ENCODE measurements at regions not wholly inside any gene's neighbourhood (a gene's known extent, or its start where the extent isn't known, plus 50 kb on each side); places are given as distances from the start of the nearest gene placed in this dataset.

GRCh38 chr1:29635501-29636263 lies 399.4 kb downstream of the PTPRU start:
- no peak overlapping the region for H3K4me3 ChIP-seq (ENCODE audit: low read depth, low read length)
- no peak for DNase-seq (ENCODE audit: low read depth)
- TF ChIP-seq MAX (IDR thresholded peaks at IDR 0.05; ENCODE audit: low read depth, low read length): no peak

- TF ChIP-seq CTCF (IDR thresholded peaks at IDR 0.05; ENCODE audit: low read depth, low read length) (no peak), MYC (IDR thresholded peaks at IDR 0.05; ENCODE audit: low read depth, low read length) (no peak), MAX (IDR thresholded peaks at IDR 0.05; ENCODE audit: low read depth, low read length) (no peak), POLR2A (IDR thresholded peaks at IDR 0.05; ENCODE audit: extremely low read depth, insufficient read length) (no peak)
- H3K4me3 ChIP-seq (ENCODE audit: low read depth, low read length): no peak overlapping the region
Observed at GRCh38 chr1:29634746-29635335, 398.5 kb downstream of the PTPRU start.

GRCh38 chr1:29634324-29634723 lies 398.0 kb downstream of the PTPRU start:
- no peak for TF ChIP-seq POLR2A (IDR thresholded peaks at IDR 0.05; ENCODE audit: extremely low read depth, insufficient read length)
- no peak for TF ChIP-seq MYC (IDR thresholded peaks at IDR 0.05; ENCODE audit: low read depth, low read length)
- no peak for TF ChIP-seq MAX (IDR thresholded peaks at IDR 0.05; ENCODE audit: low read depth, low read length)
- TF ChIP-seq CTCF (IDR thresholded peaks at IDR 0.05; ENCODE audit: low read depth, low read length): no peak
- no peak for DNase-seq (ENCODE audit: low read depth)
- no peak overlapping the region for H3K4me3 ChIP-seq (ENCODE audit: low read depth, low read length)

More at GRCh38 chr1:29634746-29635335, 398.5 kb downstream of the PTPRU start:
- no peak for DNase-seq (ENCODE audit: low read depth)

GRCh38 chr1:29633771-29634170 lies 397.4 kb downstream of the PTPRU start:
- DNase-seq (ENCODE audit: low read depth): no peak
- TF ChIP-seq MYC (IDR thresholded peaks at IDR 0.05; ENCODE audit: low read depth, low read length): no peak
- TF ChIP-seq POLR2A (IDR thresholded peaks at IDR 0.05; ENCODE audit: extremely low read depth, insufficient read length): no peak
- TF ChIP-seq MAX (IDR thresholded peaks at IDR 0.05; ENCODE audit: low read depth, low read length): no peak
- no peak for TF ChIP-seq CTCF (IDR thresholded peaks at IDR 0.05; ENCODE audit: low read depth, low read length)
- no peak overlapping the region for H3K4me3 ChIP-seq (ENCODE audit: low read depth, low read length)

- no peak overlapping the region for H3K4me3 ChIP-seq (ENCODE audit: low read depth, low read length)
- no peak for TF ChIP-seq CTCF (IDR thresholded peaks at IDR 0.05; ENCODE audit: low read depth, low read length)
- no peak for TF ChIP-seq POLR2A (IDR thresholded peaks at IDR 0.05; ENCODE audit: extremely low read depth, insufficient read length)
- no peak for TF ChIP-seq MAX (IDR thresholded peaks at IDR 0.05; ENCODE audit: low read depth, low read length)
- TF ChIP-seq MYC (IDR thresholded peaks at IDR 0.05; ENCODE audit: low read depth, low read length): no peak
- no peak for DNase-seq (ENCODE audit: low read depth)
Observed at GRCh38 chr1:29632806-29633615, 396.7 kb downstream of the PTPRU start.

Data from NB4 (cell line).